ENCODE measurements at regions not wholly inside any gene's neighbourhood (a gene's known extent, or its start where the extent isn't known, plus 50 kb on each side); places are given as distances from the start of the nearest gene placed in this dataset.

- Histone ChIP-seq H3K9me3 (replicated peaks in 1 of 2; ENCODE audit: control insufficient read depth in 1 of 2, insufficient read depth in 1 of 2, low read length in 2 of 2) (no peaks in the 10 kb centered on the region), H3K27me3 (ENCODE audit: control insufficient read depth in 2 of 2, insufficient read depth in 2 of 2, low read length in 2 of 2) (no peaks in the 10 kb centered on the region), H3K4me2 (replicated peaks; ENCODE audit: extremely low read depth, low read length, poor library complexity, severe bottlenecking) (no peak overlapping the region), H4K20me1 (ENCODE audit: insufficient read depth, low read length) (no peaks in the 10 kb centered on the region), H3K27ac (ENCODE audit: low read depth in 1 of 2, low read length in 2 of 2) (no peak overlapping the region), H3K9ac (ENCODE audit: insufficient read depth, low read length, poor library complexity, severe bottlenecking) (no peak overlapping the region), H3K4me1 (ENCODE audit: control insufficient read depth in 1 of 2, insufficient read depth in 2 of 2, low read length in 2 of 2) (no peaks in the 10 kb centered on the region), H2AFZ (ENCODE audit: insufficient read depth, low read depth, low read length, poor library complexity, severe bottlenecking) (no peak overlapping the region), H3K36me3 (replicated peaks in 1 of 2; ENCODE audit: control insufficient read depth in 1 of 2, insufficient read depth in 2 of 2, low read length in 2 of 2) (no peaks in the 10 kb centered on the region), H3K79me2 (ENCODE audit: insufficient read depth, low read length) (no peaks in the 10 kb centered on the region), H3K4me3 (replicated peaks in 1 of 3; ENCODE audit: low read depth in 2 of 3, low read length in 3 of 3) (no peak overlapping the region)
- no peak for DNase-seq
- intact Hi-C loops (cut with micrococcal nuclease): no loop called here
- no peaks in the 10 kb centered on the region for H3K36me3 Mint-ChIP-seq
- WGBS (ENCODE audit: insufficient coverage): 100% methylated on average over 2 of the region's 4 CpGs
- H3K27me3 Mint-ChIP-seq (ENCODE audit: low read depth in 3 of 3): peaks cover 0 to 4% (median 4%) of the 10 kb centered on the region in 3 donors
- no peak overlapping the region for H3K4me3 Mint-ChIP-seq
- no peak overlapping the region for H3K27ac Mint-ChIP-seq
- no peak for TF ChIP-seq CTCF (IDR thresholded peaks at IDR 0.05)
- H3K4me1 Mint-ChIP-seq: no peaks in the 10 kb centered on the region
- H3K9me3 Mint-ChIP-seq: peaks cover 0 to 14% (median 9%) of the 10 kb centered on the region in 7 donors
These were observed 333.5 kb downstream of the SOX9 start for GRCh38 chr17:72454342-72454741.

- Mint-ChIP-seq H3K9me3 (peaks cover 0 to 14% (median 8%) of the 10 kb centered on the region in 7 donors), H3K27ac (no peak overlapping the region), H3K27me3 (ENCODE audit: low read depth in 3 of 3) (peaks cover 0 to 6% (median 4%) of the 10 kb centered on the region in 3 donors), H3K4me1 (no peaks in the 10 kb centered on the region), H3K4me3 (no peak overlapping the region), H3K36me3 (no peaks in the 10 kb centered on the region)
- Histone ChIP-seq H3K79me2 (ENCODE audit: insufficient read depth, low read length) (no peaks in the 10 kb centered on the region), H3K9me3 (replicated peaks in 1 of 2; ENCODE audit: control insufficient read depth in 1 of 2, insufficient read depth in 1 of 2, low read length in 2 of 2) (no peaks in the 10 kb centered on the region), H3K36me3 (replicated peaks in 1 of 2; ENCODE audit: control insufficient read depth in 1 of 2, insufficient read depth in 2 of 2, low read length in 2 of 2) (no peaks in the 10 kb centered on the region), H3K9ac (ENCODE audit: insufficient read depth, low read length, poor library complexity, severe bottlenecking) (no peak overlapping the region), H3K4me1 (ENCODE audit: control insufficient read depth in 1 of 2, insufficient read depth in 2 of 2, low read length in 2 of 2) (no peaks in the 10 kb centered on the region), H3K4me3 (replicated peaks in 1 of 3; ENCODE audit: low read depth in 2 of 3, low read length in 3 of 3) (no peak overlapping the region), H4K20me1 (ENCODE audit: insufficient read depth, low read length) (no peaks in the 10 kb centered on the region), H3K27me3 (ENCODE audit: control insufficient read depth in 2 of 2, insufficient read depth in 2 of 2, low read length in 2 of 2) (no peaks in the 10 kb centered on the region), H2AFZ (ENCODE audit: insufficient read depth, low read depth, low read length, poor library complexity, severe bottlenecking) (no peak overlapping the region), H3K4me2 (replicated peaks; ENCODE audit: extremely low read depth, low read length, poor library complexity, severe bottlenecking) (no peak overlapping the region), H3K27ac (ENCODE audit: low read depth in 1 of 2, low read length in 2 of 2) (no peak overlapping the region)
- no peak for TF ChIP-seq CTCF (IDR thresholded peaks at IDR 0.05)
- 87% methylated on average over 6 of the region's 8 CpGs for WGBS (ENCODE audit: insufficient coverage)
- no peak for DNase-seq
- intact Hi-C loops (cut with micrococcal nuclease): no loop called here
These were observed 334.7 kb downstream of the SOX9 start for GRCh38 chr17:72455562-72455961.
